ENCODE measurements at regions not wholly inside any gene's neighbourhood (a gene's known extent, or its start where the extent isn't known, plus 50 kb on each side); places are given as distances from the start of the nearest gene placed in this dataset.

DNA sequence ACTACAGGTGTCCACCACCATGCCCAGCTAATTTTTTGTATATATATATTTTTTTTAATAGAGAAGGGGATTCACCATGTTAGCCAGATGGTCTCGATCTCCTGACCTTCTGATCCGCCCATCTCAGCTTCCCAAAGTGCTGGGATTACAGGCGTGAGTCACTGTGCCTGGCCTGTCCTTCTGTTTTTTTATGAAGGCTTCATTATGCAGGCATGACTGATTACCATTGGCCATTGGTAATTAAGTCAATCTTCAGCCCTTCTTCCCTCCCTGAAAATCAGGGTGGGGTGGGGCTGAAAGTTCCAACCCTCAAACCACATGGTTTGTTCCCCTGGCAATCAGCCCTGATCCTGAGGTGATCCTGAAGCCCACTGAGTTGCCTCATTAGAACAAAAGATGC lies 336.9 kb downstream of the PTTG2 start:
- no peak for TF ChIP-seq EP300 (IDR thresholded peaks at IDR 0.05; ENCODE audit: borderline replicate concordance in 1 of 2, low read depth in 2 of 2, low read length in 2 of 2)
- no peak for TF ChIP-seq EZH2 (IDR thresholded peaks at IDR 0.05; ENCODE audit: low read depth, low read length, severe bottlenecking)
- no peak for TF ChIP-seq SP1 (IDR thresholded peaks at IDR 0.05; ENCODE audit: low read depth, low read length)
